Endothelial cell of umbilical vein (primary cell): ENCODE measurements at regions not wholly inside any gene's neighbourhood (a gene's known extent, or its start where the extent isn't known, plus 50 kb on each side); places are given as distances from the start of the nearest gene placed in this dataset.

Experiments used
- BruUV-seq: library from RNA; stranded (reverse); fragments of 400-500 nt; replicated peaks from 2 replicates; lab custom pipeline; 2021; lab: Mats Ljungman, UMichigan
- CTCF ChIA-PET: fragments of 300-600, 350-600 bp; sonication (Branson Sonifier 250); formaldehyde crosslinking; loops from one replicate; lab custom pipeline; 2021; ENCODE audit warnings: antibody characterized with exemption, inconsistent platforms; lab: Charles Lee
- POLR2A ChIA-PET: fragments of 300-600, 350-600 bp; sonication (Branson Sonifier 250); formaldehyde crosslinking; loops from one replicate; lab custom pipeline; 2021; ENCODE audit warnings: antibody characterized with exemption, inconsistent platforms; lab: Charles Lee
- DNase-seq: peaks from one replicate; pipeline ENCODE4 v3.0.0-alpha.2; 2011; ENCODE audit warnings: low read depth, low spot score
- FAIRE-seq: peaks from 2 replicates; lab custom pipeline; 2011; peaks lifted over from hg19 to GRCh38; lab: Jason Lieb, UNC
- H2AFZ ChIP-seq: 2 replicates; pipeline ENCODE4 v1.6.0; 2012; ENCODE audit warnings: low read depth, low read length, control low read depth, inconsistent platforms
- H3K27ac ChIP-seq: 2 replicates; pipeline ENCODE4 v1.5.1; 2011; ENCODE audit warnings: low read depth, mild to moderate bottlenecking, control low read depth, low read length, moderate library complexity; ENCODE audit not compliant: insufficient read depth
- H3K27me3 ChIP-seq, 2 experiments: 2 replicates each; pipeline versions ENCODE4 v1.6.0 to v1.6.1; 2011; ENCODE audit warnings: low read length in 2 of 2, mixed read lengths in 1 of 2; ENCODE audit not compliant: control insufficient read depth in 2 of 2, insufficient read depth in 2 of 2
- H3K36me3 ChIP-seq, 2 experiments: 2 replicates in 1 of 2; 3 replicates in 1 of 2; pipeline ENCODE4 v1.5.1; 2011; ENCODE audit warnings: low read length in 2 of 2, mild to moderate bottlenecking in 1 of 2, moderate library complexity in 1 of 2; ENCODE audit not compliant: control insufficient read depth in 2 of 2, insufficient read depth in 2 of 2; ENCODE audit errors: extremely low read depth in 1 of 2
- H3K4me1 ChIP-seq: 3 replicates; pipeline ENCODE4 v1.5.1; 2011; ENCODE audit warnings: mild to moderate bottlenecking, low read length; ENCODE audit not compliant: control insufficient read depth, insufficient read depth; ENCODE audit errors: extremely low read depth
- H3K4me2 ChIP-seq: 2 replicates; pipeline ENCODE4 v1.6.1; 2011; ENCODE audit warnings: low read length, control low read depth, mixed read lengths; ENCODE audit not compliant: insufficient read depth
- H3K4me3 ChIP-seq, 3 experiments: fragments of 200-600 bp in 1 of 3; sonication (generic), shearing (Covaris generic) in 1 of 3; replicated peaks in 1 of 3; 2 replicates each; pipeline ENCODE4 v1.5.1; 2011 to 2016; ENCODE audit warnings: control low read depth in 3 of 3, low read length in 3 of 3, mild to moderate bottlenecking in 2 of 3, inconsistent platforms in 1 of 3, low read depth in 1 of 3, moderate library complexity in 1 of 3; ENCODE audit not compliant: insufficient read depth in 1 of 3
- H3K79me2 ChIP-seq: 2 replicates; pipeline ENCODE4 v1.6.0; 2012; ENCODE audit warnings: low read length, inconsistent platforms; ENCODE audit not compliant: control insufficient read depth, insufficient read depth
- H3K9ac ChIP-seq: replicated peaks from 2 replicates; pipeline ENCODE3; 2011; ENCODE audit warnings: low read length, control low read depth; ENCODE audit not compliant: insufficient read depth; ENCODE audit errors: extremely low read depth
- H3K9me1 ChIP-seq: replicated peaks from 3 replicates; pipeline ENCODE4 v1.6.0; 2011; ENCODE audit warnings: mild to moderate bottlenecking, low read length; ENCODE audit not compliant: control insufficient read depth, insufficient read depth; ENCODE audit errors: extremely low read depth
- H3K9me3 ChIP-seq: replicated peaks from 2 replicates; pipeline ENCODE4 v1.5.1; 2012; ENCODE audit warnings: low read length, inconsistent platforms; ENCODE audit not compliant: control insufficient read depth, insufficient read depth
- H4K20me1 ChIP-seq: replicated peaks from 2 replicates; pipeline ENCODE3; 2011; ENCODE audit warnings: mild to moderate bottlenecking, low read length; ENCODE audit not compliant: control insufficient read depth, insufficient read depth; ENCODE audit errors: extremely low read depth
- EZH2 ChIP-seq: IDR thresholded peaks from 2 replicates; pipeline ENCODE4 v1.6.1; 2012; ENCODE audit warnings: borderline replicate concordance, low read depth, mild to moderate bottlenecking, moderate library complexity, low read length, inconsistent platforms; ENCODE audit not compliant: severe bottlenecking
- FOS ChIP-seq: IDR thresholded peaks from 2 replicates; pipeline ENCODE4 v1.6.1; 2011; ENCODE audit warnings: mild to moderate bottlenecking, low read length, moderate library complexity, borderline replicate concordance; ENCODE audit not compliant: insufficient read depth
- GATA2 ChIP-seq: IDR thresholded peaks from 2 replicates; pipeline ENCODE4 v1.7.0; 2011; ENCODE audit warnings: low read depth, mild to moderate bottlenecking, moderate library complexity, mixed read lengths, low read length; ENCODE audit not compliant: insufficient read length, insufficient read depth
- JUN ChIP-seq: IDR thresholded peaks from 2 replicates; pipeline ENCODE4 v1.6.1; 2011; ENCODE audit warnings: borderline replicate concordance, low read depth; ENCODE audit not compliant: insufficient read length, insufficient read depth
- MYC ChIP-seq: IDR thresholded peaks from one replicate; pipeline ENCODE4 v1.6.1; 2011; ENCODE audit warnings: mild to moderate bottlenecking, low read depth, low read length
- POLR2A ChIP-seq: IDR thresholded peaks from 2 replicates; pipeline ENCODE4 v1.6.1; 2012; ENCODE audit warnings: low read depth, mild to moderate bottlenecking, control low read depth, low read length
- POLR2AphosphoS5 ChIP-seq: IDR thresholded peaks from 2 replicates; pipeline ENCODE4 v1.6.1; 2012; ENCODE audit warnings: low read depth, mild to moderate bottlenecking, control low read depth, low read length, moderate library complexity; ENCODE audit not compliant: insufficient read depth
- dilution Hi-C: fragments of 300-500 bp; cut with MboI; formaldehyde crosslinking; loops from one replicate; pipeline ENCODE4 v1.15.0; 2019; ENCODE audit warnings: low sequenced_read_pairs; ENCODE audit not compliant: extremely low pct_ligation_motif_present
- intact Hi-C: fragments of 100-400 bp; cut with micrococcal nuclease; formaldehyde crosslinking; loops from one replicate; pipeline ENCODE4 v1.10.0; 2022
- TF ChIP-seq, protein P1 (sequence below): IDR thresholded peaks from 2 replicates; pipeline ENCODE4 v1.6.1; 2011; ENCODE audit not compliant: insufficient read depth, insufficient read length
- TF ChIP-seq, protein P2 (sequence below), 2 donors: IDR thresholded peaks; 1 replicate in 1 of 2; 2 replicates in 1 of 2; pipeline ENCODE4 v1.5.1; 2011; ENCODE audit warnings: low read length in 2 of 2, mild to moderate bottlenecking in 2 of 2, moderate library complexity in 2 of 2, control low read depth in 1 of 2, inconsistent platforms in 1 of 2, low read depth in 1 of 2; ENCODE audit not compliant: insufficient read depth in 1 of 2; ENCODE audit errors: extremely low read depth in 1 of 2

DNA sequence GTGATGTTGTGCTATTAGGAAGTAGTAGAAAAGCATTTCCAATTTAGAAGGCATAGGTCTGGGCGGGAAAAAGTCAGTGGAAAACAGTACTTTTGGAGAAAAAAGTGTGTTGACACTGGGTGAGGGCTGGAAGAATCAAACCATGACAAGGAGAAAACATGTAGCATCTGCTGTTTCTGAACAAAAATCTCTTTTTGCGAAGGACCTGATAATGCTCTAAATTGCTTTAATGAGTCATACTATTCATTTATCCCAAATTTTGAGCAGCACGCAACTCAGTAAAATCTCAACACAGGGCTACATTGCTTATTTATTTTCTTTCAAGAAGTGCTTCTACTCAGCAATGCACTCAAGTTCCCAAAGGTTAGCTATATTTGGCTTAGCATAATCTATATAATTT, 292.7 kb downstream of the DIPK2A start:
- BruUV-seq, result no TSS peak
- no peaks in the 10 kb centered on the region for H4K20me1 ChIP-seq
- H3K79me2 ChIP-seq, result no peaks in the 10 kb centered on the region
- POLR2A ChIA-PET, result no interaction called here
- CTCF ChIA-PET, result no interaction called here
- TF ChIP-seq GATA2, result no peak
- TF ChIP-seq MYC, result no peak
- TF ChIP-seq POLR2AphosphoS5, result no peak
- no peak for TF ChIP-seq FOS
- TF ChIP-seq, protein P1, sequence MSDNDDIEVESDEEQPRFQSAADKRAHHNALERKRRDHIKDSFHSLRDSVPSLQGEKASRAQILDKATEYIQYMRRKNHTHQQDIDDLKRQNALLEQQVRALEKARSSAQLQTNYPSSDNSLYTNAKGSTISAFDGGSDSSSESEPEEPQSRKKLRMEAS, result no peak
- TF ChIP-seq POLR2A, result no peak
- TF ChIP-seq, protein P2, sequence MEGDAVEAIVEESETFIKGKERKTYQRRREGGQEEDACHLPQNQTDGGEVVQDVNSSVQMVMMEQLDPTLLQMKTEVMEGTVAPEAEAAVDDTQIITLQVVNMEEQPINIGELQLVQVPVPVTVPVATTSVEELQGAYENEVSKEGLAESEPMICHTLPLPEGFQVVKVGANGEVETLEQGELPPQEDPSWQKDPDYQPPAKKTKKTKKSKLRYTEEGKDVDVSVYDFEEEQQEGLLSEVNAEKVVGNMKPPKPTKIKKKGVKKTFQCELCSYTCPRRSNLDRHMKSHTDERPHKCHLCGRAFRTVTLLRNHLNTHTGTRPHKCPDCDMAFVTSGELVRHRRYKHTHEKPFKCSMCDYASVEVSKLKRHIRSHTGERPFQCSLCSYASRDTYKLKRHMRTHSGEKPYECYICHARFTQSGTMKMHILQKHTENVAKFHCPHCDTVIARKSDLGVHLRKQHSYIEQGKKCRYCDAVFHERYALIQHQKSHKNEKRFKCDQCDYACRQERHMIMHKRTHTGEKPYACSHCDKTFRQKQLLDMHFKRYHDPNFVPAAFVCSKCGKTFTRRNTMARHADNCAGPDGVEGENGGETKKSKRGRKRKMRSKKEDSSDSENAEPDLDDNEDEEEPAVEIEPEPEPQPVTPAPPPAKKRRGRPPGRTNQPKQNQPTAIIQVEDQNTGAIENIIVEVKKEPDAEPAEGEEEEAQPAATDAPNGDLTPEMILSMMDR (IDR thresholded peaks at IDR 0.05; ENCODE audit: extremely low read depth in 1 of 2, insufficient read depth in 1 of 2, low read depth in 1 of 2, low read length in 2 of 2), result no peak
- no peak for TF ChIP-seq EZH2
- no peak for TF ChIP-seq JUN
- no peaks in the 10 kb centered on the region for H3K9me3 ChIP-seq
- H3K4me3 ChIP-seq, result no peak overlapping the region
- no peak overlapping the region for H2AFZ ChIP-seq
- DNase-seq, result no peak
- no peak for FAIRE-seq
- no peak overlapping the region for H3K27ac ChIP-seq
- intact Hi-C loops (no loop called here), dilution Hi-C loops (no loop called here)
- H3K9me1 ChIP-seq, result no peaks in the 10 kb centered on the region
- H3K9ac ChIP-seq, result no peak overlapping the region
- H3K4me2 ChIP-seq, result no peak overlapping the region
- no peaks in the 10 kb centered on the region for H3K27me3 ChIP-seq
- H3K4me1 ChIP-seq, result no peaks in the 10 kb centered on the region
- no peaks in the 10 kb centered on the region for H3K36me3 ChIP-seq
